Fibroblast of lung (primary cell): ENCODE measurements at regions not wholly inside any gene's neighbourhood (a gene's known extent, or its start where the extent isn't known, plus 50 kb on each side); places are given as distances from the start of the nearest gene placed in this dataset.

Source experiments
- DNase-seq, 2 donors: peaks; one replicate each; pipeline versions ENCODE4 v3.0.0 to v3.0.0-alpha.2; 2010; ENCODE audit warnings: low read depth in 2 of 2
- H2AFZ ChIP-seq: 2 replicates; pipeline ENCODE4 v1.5.1; 2012; ENCODE audit warnings: low read length, control low read depth, inconsistent platforms
- H3K27ac ChIP-seq: 2 replicates; pipeline ENCODE4 v1.5.1; 2011; ENCODE audit warnings: low read length, control low read depth; ENCODE audit not compliant: insufficient read depth
- H3K27me3 ChIP-seq: 2 replicates; pipeline ENCODE4 v1.5.1; 2011; ENCODE audit warnings: mild to moderate bottlenecking, low read length; ENCODE audit not compliant: control insufficient read depth, insufficient read depth
- H3K36me3 ChIP-seq: 2 replicates; pipeline ENCODE4 v1.5.1; 2011; ENCODE audit warnings: low read length; ENCODE audit not compliant: control insufficient read depth, insufficient read depth
- H3K4me1 ChIP-seq: 2 replicates; pipeline ENCODE4 v1.5.1; 2011; ENCODE audit warnings: low read length; ENCODE audit not compliant: control insufficient read depth, insufficient read depth; ENCODE audit errors: extremely low read depth
- H3K4me2 ChIP-seq: 2 replicates; pipeline ENCODE4 v1.5.1; 2011; ENCODE audit warnings: low read length, control low read depth; ENCODE audit not compliant: insufficient read depth; ENCODE audit errors: extremely low read depth
- H3K4me3 ChIP-seq, 4 experiments: fragments of 200-600 bp in 1 of 4; sonication (generic) in 1 of 4; replicated peaks in 1 of 4; 2 replicates each; pipeline ENCODE4 v1.5.1; 2011 to 2016; ENCODE audit warnings: low read length in 4 of 4, low read depth in 3 of 4, mild to moderate bottlenecking in 3 of 4, control low read depth in 2 of 4, inconsistent platforms in 1 of 4, mixed read lengths in 1 of 4; ENCODE audit not compliant: insufficient read depth in 1 of 4; ENCODE audit errors: control extremely low read depth in 1 of 4
- H3K79me2 ChIP-seq: 2 replicates; pipeline ENCODE4 v1.5.1; 2012; ENCODE audit warnings: mild to moderate bottlenecking, low read length, inconsistent platforms; ENCODE audit not compliant: control insufficient read depth, insufficient read depth
- H3K9ac ChIP-seq: 2 replicates; pipeline ENCODE4 v1.5.1; 2011; ENCODE audit warnings: mild to moderate bottlenecking, low read length, control low read depth; ENCODE audit not compliant: insufficient read depth
- H3K9me3 ChIP-seq: 2 replicates; pipeline ENCODE4 v1.5.1; 2012; ENCODE audit warnings: low read depth, low read length; ENCODE audit not compliant: control insufficient read depth, insufficient read depth
- H4K20me1 ChIP-seq: 2 replicates; pipeline ENCODE4 v1.5.1; 2011; ENCODE audit warnings: low read length; ENCODE audit not compliant: control insufficient read depth, insufficient read depth; ENCODE audit errors: extremely low read depth
- CTCF ChIP-seq, 2 donors: IDR thresholded peaks in 1 of 2; conservative IDR thresholded peaks in 1 of 2; 1 replicate in 1 of 2; 2 replicates in 1 of 2; pipeline ENCODE4 v1.5.1; 2011 to 2012; ENCODE audit warnings: low read length in 2 of 2, control low read depth in 1 of 2, inconsistent platforms in 1 of 2, low read depth in 1 of 2, mild to moderate bottlenecking in 1 of 2
- EZH2 ChIP-seq: IDR thresholded peaks from 2 replicates; pipeline ENCODE4 v1.5.1; 2012; ENCODE audit warnings: low read length, control low read depth, mild to moderate bottlenecking; ENCODE audit errors: missing control alignments

- H3K9ac ChIP-seq = no peak overlapping the region
- no peak overlapping the region for H3K4me3 ChIP-seq
- no peak for DNase-seq
- TF ChIP-seq CTCF (conservative IDR thresholded peaks at IDR 0.05 in 1 of 2, IDR thresholded peaks at IDR 0.05 in 1 of 2; ENCODE audit: low read depth in 1 of 2, low read length in 2 of 2) (no peak), EZH2 (no peak)
- H3K79me2 ChIP-seq = no peaks in the 10 kb centered on the region
- no peak overlapping the region for H3K4me2 ChIP-seq
- no peaks in the 10 kb centered on the region for H3K9me3 ChIP-seq
- H3K36me3 ChIP-seq = no peaks in the 10 kb centered on the region
- no peaks in the 10 kb centered on the region for H4K20me1 ChIP-seq
- no peak overlapping the region for H3K27ac ChIP-seq
- H2AFZ ChIP-seq = no peak overlapping the region
- no peaks in the 10 kb centered on the region for H3K4me1 ChIP-seq
- H3K27me3 ChIP-seq = no peaks in the 10 kb centered on the region
Observed at GRCh38 chr13:47110141-47110540, 213.3 kb upstream of the HTR2A start.

GRCh38 chr13:47109028-47109427 lies 212.2 kb upstream of the HTR2A start:
- H3K4me3 ChIP-seq = no peak overlapping the region
- no peak overlapping the region for H3K9ac ChIP-seq
- TF ChIP-seq EZH2 = no peak
- no peak for TF ChIP-seq CTCF (conservative IDR thresholded peaks at IDR 0.05 in 1 of 2, IDR thresholded peaks at IDR 0.05 in 1 of 2; ENCODE audit: low read depth in 1 of 2, low read length in 2 of 2)
- H2AFZ ChIP-seq = no peak overlapping the region
- H3K4me1 ChIP-seq = no peaks in the 10 kb centered on the region
- H3K27me3 ChIP-seq = no peaks in the 10 kb centered on the region
- H3K27ac ChIP-seq = no peak overlapping the region
- no peaks in the 10 kb centered on the region for H4K20me1 ChIP-seq
- DNase-seq = peak in 1 of 2 donors; percentile 37
- H3K4me2 ChIP-seq = no peak overlapping the region
- H3K79me2 ChIP-seq = no peaks in the 10 kb centered on the region
- H3K36me3 ChIP-seq = no peaks in the 10 kb centered on the region
- H3K9me3 ChIP-seq = no peaks in the 10 kb centered on the region

GRCh38 chr13:47100214-47100853 lies 203.5 kb upstream of the HTR2A start:
- Histone ChIP-seq H2AFZ (no peak overlapping the region), H3K27ac (no peak overlapping the region)

More at GRCh38 chr13:47100214-47100853, 203.5 kb upstream of the HTR2A start:
- no peaks in the 10 kb centered on the region for H3K79me2 ChIP-seq
- no peaks in the 10 kb centered on the region for H3K27me3 ChIP-seq
- no peak overlapping the region for H3K4me2 ChIP-seq
- TF ChIP-seq CTCF (conservative IDR thresholded peaks at IDR 0.05 in 1 of 2, IDR thresholded peaks at IDR 0.05 in 1 of 2; ENCODE audit: low read depth in 1 of 2, low read length in 2 of 2) = no peak
- no peak for TF ChIP-seq EZH2
- H3K36me3 ChIP-seq = no peaks in the 10 kb centered on the region
- peak in 1 of 2 donors; percentile 38 for DNase-seq
- no peaks in the 10 kb centered on the region for H3K9me3 ChIP-seq
- no peak overlapping the region for H3K9ac ChIP-seq
- no peak overlapping the region for H3K4me3 ChIP-seq
- no peaks in the 10 kb centered on the region for H3K4me1 ChIP-seq
- no peaks in the 10 kb centered on the region for H4K20me1 ChIP-seq
